CD4-positive, alpha-beta T cell (primary cell): ENCODE measurements at regions not wholly inside any gene's neighbourhood (a gene's known extent, or its start where the extent isn't known, plus 50 kb on each side); places are given as distances from the start of the nearest gene placed in this dataset.

Experiments
- ATAC-seq: fragments of 200-7000 bp; cut with Tn5 transposase; one replicate; pipeline ENCODE4 v1.10.0; 2022; ENCODE audit warnings: mild to moderate bottlenecking; ENCODE audit not compliant: poor library complexity
- CTCF ChIA-PET: fragments of 350-600 bp; sonication (Branson Sonifier 250); formaldehyde crosslinking; loops from one replicate; lab custom pipeline; 2021; ENCODE audit warnings: antibody characterized with exemption, inconsistent platforms; lab: Charles Lee
- POLR2A ChIA-PET: fragments of 350-600 bp; sonication (Branson Sonifier 250); formaldehyde crosslinking; loops from one replicate; lab custom pipeline; 2021; ENCODE audit warnings: antibody characterized with exemption, inconsistent platforms; lab: Charles Lee
- DNase-seq, 14 experiments: peaks; one replicate each; pipeline ENCODE4 v3.0.0-alpha.2; 2013 to 2020; ENCODE audit warnings: mixed read lengths in 2 of 14
- H3K27ac ChIP-seq, 2 donors: one replicate each; pipeline versions ENCODE4 v1.5.1 to v1.7.0; 2013; ENCODE audit warnings: low read length in 2 of 2, low read depth in 1 of 2, mild to moderate bottlenecking in 1 of 2
- H3K27me3 ChIP-seq, 2 experiments: 1 replicate in 1 of 2; 2 replicates in 1 of 2; pipeline versions ENCODE4 v1.6.1 to v1.7.0; 2013; ENCODE audit warnings: low read length in 2 of 2, control low read depth in 1 of 2, mild to moderate bottlenecking in 1 of 2, moderate library complexity in 1 of 2; ENCODE audit not compliant: insufficient read depth in 2 of 2, control insufficient read depth in 1 of 2
- H3K36me3 ChIP-seq: one replicate; pipeline ENCODE4 v1.6.1; 2013; ENCODE audit warnings: low read length, control low read depth; ENCODE audit not compliant: insufficient read depth
- H3K4me1 ChIP-seq: one replicate; pipeline ENCODE4 v1.6.1; 2013; ENCODE audit warnings: low read length, control low read depth; ENCODE audit not compliant: insufficient read depth
- H3K4me3 ChIP-seq: one replicate; pipeline ENCODE4 v1.5.1; 2013; ENCODE audit warnings: mild to moderate bottlenecking, low read length, moderate library complexity
- H3K9me3 ChIP-seq, 2 experiments: 1 replicate in 1 of 2; 2 replicates in 1 of 2; pipeline versions ENCODE4 v1.6.1 to v1.7.0; 2013; ENCODE audit warnings: low read length in 2 of 2, mild to moderate bottlenecking in 2 of 2, control low read depth in 1 of 2, moderate library complexity in 1 of 2; ENCODE audit not compliant: control insufficient read depth in 1 of 2, insufficient read depth in 1 of 2
- H3K27ac Mint-ChIP-seq: one replicate; pipeline ENCODE4 v1.8.0; 2020; ENCODE audit warnings: mixed read lengths
- H3K27me3 Mint-ChIP-seq: one replicate; pipeline ENCODE4 v1.8.0; 2021; ENCODE audit warnings: mixed read lengths
- H3K36me3 Mint-ChIP-seq: one replicate; pipeline ENCODE4 v1.8.0; 2021; ENCODE audit warnings: low read depth, mixed read lengths
- H3K4me1 Mint-ChIP-seq: one replicate; pipeline ENCODE4 v1.8.0; 2021; ENCODE audit warnings: low read depth, mixed read lengths
- H3K4me3 Mint-ChIP-seq: one replicate; pipeline ENCODE4 v1.8.0; 2020; ENCODE audit warnings: mild to moderate bottlenecking, mixed read lengths
- H3K9me3 Mint-ChIP-seq: one replicate; pipeline ENCODE4 v1.8.0; 2020; ENCODE audit warnings: mixed read lengths
- CTCF ChIP-seq: fragments of 200-600 bp; IDR thresholded peaks from one replicate; pipeline ENCODE4 v1.8.0; 2022; ENCODE audit warnings: antibody characterized with exemption, mild to moderate bottlenecking
- intact Hi-C, 2 experiments: fragments of 100-400 bp; cut with DNase I in 1 of 2; cut with micrococcal nuclease in 1 of 2; formaldehyde crosslinking; loops; one replicate each; pipeline versions ENCODE4 v1.15.1 to v1.9.0; 2023 to 2025; cut with DNase I, micrococcal nuclease

- Histone ChIP-seq H3K27ac (no peak overlapping the region), H3K4me3 (no peak overlapping the region), H3K36me3 (no peaks in the 10 kb centered on the region), H3K27me3 (no peaks in the 10 kb centered on the region), H3K9me3 (no peaks in the 10 kb centered on the region), H3K4me1 (no peaks in the 10 kb centered on the region)
- intact Hi-C loops: no loop called here
- no peak for TF ChIP-seq CTCF
- DNase-seq (no peak), ATAC-seq (no peak)
- Mint-ChIP-seq H3K4me1 (no peaks in the 10 kb centered on the region), H3K36me3 (no peaks in the 10 kb centered on the region), H3K4me3 (no peak overlapping the region), H3K27ac (no peak overlapping the region), H3K27me3 (no peaks in the 10 kb centered on the region), H3K9me3 (peaks cover 11% of the 10 kb centered on the region)
- CTCF ChIA-PET: no interaction called here
- POLR2A ChIA-PET: no interaction called here
Measured at GRCh38 chr2:49248506-49248905, 94.2 kb upstream of the FSHR start.

GRCh38 chr2:49241991-49242390 lies 87.7 kb upstream of the FSHR start:
- no peaks in the 10 kb centered on the region for H3K4me1 Mint-ChIP-seq
- DNase-seq (no peak), ATAC-seq (no peak)
- TF ChIP-seq CTCF: no peak
- Histone ChIP-seq H3K27ac (no peak overlapping the region), H3K27me3 (no peaks in the 10 kb centered on the region), H3K4me3 (no peak overlapping the region), H3K4me1 (no peaks in the 10 kb centered on the region), H3K36me3 (no peaks in the 10 kb centered on the region), H3K9me3 (peaks cover 0 to 5% of the 10 kb centered on the region in 2 experiments)
- no peak overlapping the region for H3K27ac Mint-ChIP-seq
- no peak overlapping the region for H3K4me3 Mint-ChIP-seq
- ChIA-PET POLR2A (no interaction called here), CTCF (no interaction called here)
- H3K36me3 Mint-ChIP-seq: no peaks in the 10 kb centered on the region
- H3K27me3 Mint-ChIP-seq: no peaks in the 10 kb centered on the region
- intact Hi-C loops: no loop called here
- H3K9me3 Mint-ChIP-seq: peaks cover 9% of the 10 kb centered on the region

- intact Hi-C loops: no loop called here
- no peak for ATAC-seq
- Histone ChIP-seq H3K9me3 (peaks cover 0 to 5% of the 10 kb centered on the region in 2 experiments), H3K4me3 (no peak overlapping the region), H3K36me3 (no peaks in the 10 kb centered on the region), H3K4me1 (no peaks in the 10 kb centered on the region), H3K27ac (no peak overlapping the region), H3K27me3 (no peaks in the 10 kb centered on the region)
- Mint-ChIP-seq H3K36me3 (no peaks in the 10 kb centered on the region), H3K27ac (no peak overlapping the region), H3K4me1 (no peaks in the 10 kb centered on the region), H3K4me3 (no peak overlapping the region), H3K9me3 (peaks cover 11% of the 10 kb centered on the region), H3K27me3 (no peaks in the 10 kb centered on the region)
- ChIA-PET POLR2A (no interaction called here), CTCF (no interaction called here)
- no peak for DNase-seq
- TF ChIP-seq CTCF: no peak
Measured at GRCh38 chr2:49241501-49241900, 87.2 kb upstream of the FSHR start.
